ENCODE measurements at regions not wholly inside any gene's neighbourhood (a gene's known extent, or its start where the extent isn't known, plus 50 kb on each side); places are given as distances from the start of the nearest gene placed in this dataset.

DNA sequence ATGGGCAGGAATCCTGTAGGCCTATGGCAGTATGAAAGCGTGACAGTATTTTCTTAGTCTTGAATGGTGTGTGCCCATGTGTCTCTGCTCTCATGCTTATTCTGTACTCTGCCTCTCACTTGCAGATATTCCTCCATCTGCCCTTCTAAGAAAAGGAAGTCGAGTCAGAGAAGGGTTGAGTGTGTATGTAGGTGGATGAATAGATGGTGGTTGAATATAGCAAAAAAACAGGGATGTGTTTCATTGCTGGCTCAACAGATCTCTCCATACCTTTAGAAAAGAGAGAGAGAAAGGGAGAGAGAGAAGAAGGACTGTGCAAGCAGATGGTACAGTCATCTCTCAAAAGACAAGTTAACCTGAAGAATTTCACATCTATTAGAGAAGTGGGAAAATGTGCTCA lies 381.5 kb downstream of the FBXW7 start:
- Histone ChIP-seq H3K9ac (ENCODE audit: low read depth, low read length) (no peak overlapping the region), H3K4me3 (ENCODE audit: low read depth, low read length) (no peak overlapping the region), H3K4me1 (ENCODE audit: control insufficient read depth, insufficient read depth, low read length) (no peaks in the 10 kb centered on the region), H3K9me3 (ENCODE audit: control insufficient read depth, insufficient read depth, low read length) (no peaks in the 10 kb centered on the region), H3K36me3 (ENCODE audit: control insufficient read depth, insufficient read depth, low read length) (no peaks in the 10 kb centered on the region), H3K27me3 (ENCODE audit: control insufficient read depth, insufficient read depth, low read length) (no peaks in the 10 kb centered on the region)

DNA sequence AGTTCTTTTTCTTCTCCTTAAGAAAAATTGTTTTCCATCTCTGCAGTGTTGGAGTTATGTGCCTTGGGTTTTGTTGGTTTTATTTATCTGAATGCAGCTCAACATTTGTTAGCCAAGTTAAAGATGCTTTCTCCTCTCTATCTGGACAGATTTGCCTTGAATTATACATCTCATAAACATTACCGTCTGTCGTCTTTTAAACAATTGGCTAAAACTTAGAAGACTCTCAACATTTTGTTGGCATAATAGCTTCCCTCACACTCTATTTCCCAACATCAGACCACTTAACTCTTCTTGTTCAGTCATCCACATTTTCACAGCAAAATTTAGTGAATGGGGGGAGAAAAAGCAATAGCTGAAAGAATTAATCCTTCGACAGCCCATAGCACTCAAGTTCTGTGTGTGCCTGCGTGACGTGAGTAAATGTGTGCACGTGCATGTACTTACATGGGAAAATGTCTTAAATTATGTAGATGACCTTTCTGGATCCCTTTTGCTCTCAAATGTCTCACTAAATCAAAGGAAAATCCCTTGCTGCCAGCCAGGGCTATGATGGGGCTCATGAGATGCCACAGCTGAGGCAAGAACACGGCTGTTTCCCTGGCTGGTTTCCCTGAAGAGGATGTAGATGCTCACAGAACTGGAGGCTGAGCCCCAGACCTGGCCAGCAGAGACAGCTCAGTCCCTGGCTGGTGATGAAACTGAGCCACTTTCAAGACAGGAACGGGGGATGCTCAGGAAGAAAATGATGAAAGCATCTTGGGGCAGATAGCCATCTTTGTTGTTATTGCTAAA lies 382.2 kb downstream of the FBXW7 start:
- no peaks in the 10 kb centered on the region for H3K9me3 ChIP-seq (ENCODE audit: control insufficient read depth, insufficient read depth, low read length)
- H3K36me3 ChIP-seq (ENCODE audit: control insufficient read depth, insufficient read depth, low read length), result no peaks in the 10 kb centered on the region
- H3K4me3 ChIP-seq (ENCODE audit: low read depth, low read length), result no peak overlapping the region
- H3K4me1 ChIP-seq (ENCODE audit: control insufficient read depth, insufficient read depth, low read length), result no peaks in the 10 kb centered on the region
- H3K27me3 ChIP-seq (ENCODE audit: control insufficient read depth, insufficient read depth, low read length), result no peaks in the 10 kb centered on the region
- H3K9ac ChIP-seq (ENCODE audit: low read depth, low read length), result no peak overlapping the region

DNA sequence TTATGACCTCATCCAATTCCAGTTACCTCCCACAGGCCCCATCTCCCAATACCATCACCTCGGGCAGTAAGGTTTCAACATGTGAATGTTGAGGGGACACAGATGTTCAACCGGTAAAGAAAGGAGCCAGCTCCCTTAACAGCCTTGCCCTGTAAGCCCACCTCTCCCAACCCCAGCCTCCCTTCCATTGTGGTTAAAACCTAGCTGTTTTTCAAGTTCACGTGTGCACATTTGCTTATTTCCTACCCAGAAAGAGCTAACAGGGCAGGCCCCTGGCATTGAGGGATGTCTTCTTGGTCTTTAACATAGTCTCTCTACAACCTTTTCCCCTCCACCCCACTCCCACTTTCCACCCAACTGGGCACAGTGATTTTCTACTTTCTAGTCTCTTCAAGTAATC lies 385.7 kb downstream of the FBXW7 start:
- Histone ChIP-seq H3K9me3 (ENCODE audit: control insufficient read depth, insufficient read depth, low read length) (peaks cover 7% of the 10 kb centered on the region), H3K27me3 (ENCODE audit: control insufficient read depth, insufficient read depth, low read length) (no peaks in the 10 kb centered on the region), H3K36me3 (ENCODE audit: control insufficient read depth, insufficient read depth, low read length) (no peaks in the 10 kb centered on the region), H3K9ac (ENCODE audit: low read depth, low read length) (no peak overlapping the region), H3K4me3 (ENCODE audit: low read depth, low read length) (no peak overlapping the region), H3K4me1 (ENCODE audit: control insufficient read depth, insufficient read depth, low read length) (no peaks in the 10 kb centered on the region)

DNA sequence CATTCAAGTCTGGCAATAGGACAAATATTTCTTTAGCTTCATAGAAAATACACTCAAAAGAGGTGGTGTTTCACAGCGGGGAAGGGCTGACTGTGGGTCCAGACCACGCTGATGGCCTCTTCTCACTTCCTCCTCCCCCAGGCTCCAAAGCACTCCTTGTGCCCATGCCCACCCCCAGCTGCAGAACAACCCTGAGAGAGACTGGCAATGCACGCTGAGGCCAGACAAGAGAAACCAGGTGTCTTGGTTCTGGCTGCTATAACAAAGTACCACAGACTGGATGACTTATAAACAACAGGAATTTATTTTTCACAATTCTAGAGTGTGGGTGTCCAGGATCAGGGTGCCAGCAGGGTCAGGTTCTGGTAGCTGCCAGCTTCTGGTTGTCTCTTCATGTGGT lies 386.1 kb downstream of the FBXW7 start:
- no peaks in the 10 kb centered on the region for H3K27me3 ChIP-seq (ENCODE audit: control insufficient read depth, insufficient read depth, low read length)
- H3K4me3 ChIP-seq (ENCODE audit: low read depth, low read length), result no peak overlapping the region
- H3K4me1 ChIP-seq (ENCODE audit: control insufficient read depth, insufficient read depth, low read length), result no peaks in the 10 kb centered on the region
- H3K9ac ChIP-seq (ENCODE audit: low read depth, low read length), result no peak overlapping the region
- H3K36me3 ChIP-seq (ENCODE audit: control insufficient read depth, insufficient read depth, low read length), result no peaks in the 10 kb centered on the region
- peaks cover 7% of the 10 kb centered on the region for H3K9me3 ChIP-seq (ENCODE audit: control insufficient read depth, insufficient read depth, low read length)

DNA sequence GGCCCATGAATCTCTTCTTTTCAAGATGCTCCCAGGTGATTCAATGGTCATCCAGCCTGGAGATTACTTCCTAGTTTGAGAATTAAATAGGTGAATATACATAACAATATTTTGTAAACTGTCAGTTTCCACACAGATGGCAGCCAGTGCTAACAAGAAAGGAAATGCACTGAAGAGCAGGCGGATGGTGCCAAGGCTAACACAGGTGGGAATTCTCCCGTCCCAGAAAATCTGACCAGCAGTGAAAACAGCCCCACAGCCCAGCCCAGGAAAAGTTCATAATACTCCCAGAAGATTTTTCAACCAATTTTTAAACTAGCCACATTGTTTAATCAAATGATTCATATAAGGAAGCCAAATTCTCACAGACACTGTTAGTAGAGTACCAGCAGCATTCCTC lies 387.2 kb upstream of the GATB start:
- Histone ChIP-seq H3K9ac (ENCODE audit: low read depth, low read length) (no peak overlapping the region), H3K27me3 (ENCODE audit: control insufficient read depth, insufficient read depth, low read length) (no peaks in the 10 kb centered on the region), H3K4me3 (ENCODE audit: low read depth, low read length) (no peak overlapping the region), H3K9me3 (ENCODE audit: control insufficient read depth, insufficient read depth, low read length) (peaks cover 11% of the 10 kb centered on the region), H3K36me3 (ENCODE audit: control insufficient read depth, insufficient read depth, low read length) (no peaks in the 10 kb centered on the region), H3K4me1 (ENCODE audit: control insufficient read depth, insufficient read depth, low read length) (no peaks in the 10 kb centered on the region)

DNA sequence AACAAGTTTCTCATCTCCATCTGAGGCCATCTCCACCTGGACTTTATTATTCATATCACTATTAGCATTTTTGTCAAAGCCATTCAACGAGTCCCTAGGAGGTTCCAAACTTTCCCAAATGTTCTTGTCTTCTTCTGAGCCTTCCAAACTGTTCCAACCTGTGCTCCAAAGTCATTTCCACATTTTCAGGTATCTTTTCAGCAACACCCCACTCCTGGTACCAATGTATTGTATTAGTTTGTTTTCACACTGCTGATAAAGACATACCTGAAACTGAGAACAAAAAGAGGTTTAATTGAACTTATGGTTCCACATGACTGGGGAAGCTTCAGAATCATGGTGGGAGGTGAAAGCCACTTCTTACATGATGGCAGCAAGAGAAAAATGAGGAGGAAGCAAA lies 385.4 kb upstream of the GATB start:
- Histone ChIP-seq H3K36me3 (ENCODE audit: control insufficient read depth, insufficient read depth, low read length) (no peaks in the 10 kb centered on the region), H3K9me3 (ENCODE audit: control insufficient read depth, insufficient read depth, low read length) (peaks cover 11% of the 10 kb centered on the region), H3K9ac (ENCODE audit: low read depth, low read length) (no peak overlapping the region), H3K4me3 (ENCODE audit: low read depth, low read length) (no peak overlapping the region), H3K4me1 (ENCODE audit: control insufficient read depth, insufficient read depth, low read length) (no peaks in the 10 kb centered on the region), H3K27me3 (ENCODE audit: control insufficient read depth, insufficient read depth, low read length) (no peaks in the 10 kb centered on the region)

DNA sequence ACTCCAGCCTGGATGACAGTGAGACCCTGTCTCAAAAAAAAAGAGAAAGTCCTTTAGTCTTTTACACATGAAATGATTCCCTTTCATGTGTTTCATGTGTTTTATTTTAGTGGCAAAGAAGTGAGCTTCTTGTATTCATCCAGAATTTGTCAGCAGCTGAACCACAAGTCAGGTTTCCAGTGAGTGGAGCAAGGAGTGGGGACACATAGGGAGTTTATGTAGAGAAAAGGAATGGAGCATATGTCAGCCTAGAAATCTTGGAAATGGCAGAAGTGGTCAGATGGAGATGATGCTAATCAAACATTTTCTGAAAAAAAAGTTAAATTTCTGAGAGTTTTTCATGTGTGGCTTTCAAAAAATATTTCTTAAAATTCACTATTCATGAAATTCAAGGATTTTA lies 383.0 kb upstream of the GATB start:
- no peak overlapping the region for H3K9ac ChIP-seq (ENCODE audit: low read depth, low read length)
- peaks cover 11% of the 10 kb centered on the region for H3K9me3 ChIP-seq (ENCODE audit: control insufficient read depth, insufficient read depth, low read length)
- no peaks in the 10 kb centered on the region for H3K27me3 ChIP-seq (ENCODE audit: control insufficient read depth, insufficient read depth, low read length)
- no peaks in the 10 kb centered on the region for H3K4me1 ChIP-seq (ENCODE audit: control insufficient read depth, insufficient read depth, low read length)
- H3K36me3 ChIP-seq (ENCODE audit: control insufficient read depth, insufficient read depth, low read length), result no peaks in the 10 kb centered on the region
- H3K4me3 ChIP-seq (ENCODE audit: low read depth, low read length), result no peak overlapping the region

DNA sequence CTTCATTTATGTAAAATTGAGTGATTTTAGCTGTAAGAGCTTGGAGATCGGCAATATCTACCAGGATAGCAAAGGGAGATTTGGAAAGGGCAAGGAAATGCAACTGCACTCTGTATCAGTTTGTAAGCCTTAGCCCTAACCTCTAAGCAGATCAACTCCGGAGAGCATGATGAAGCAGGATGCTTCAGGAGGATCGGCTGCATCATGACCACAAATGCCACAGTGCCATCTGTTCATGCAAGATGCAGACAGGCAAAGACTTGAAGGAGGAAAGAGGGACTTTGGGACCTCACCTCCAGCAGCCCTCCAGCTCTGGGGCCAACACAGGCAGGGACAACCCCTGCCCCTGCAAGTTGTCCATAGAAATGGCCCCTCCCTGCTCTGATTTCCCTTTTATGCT lies 377.6 kb upstream of the GATB start:
- Histone ChIP-seq H3K9ac (ENCODE audit: low read depth, low read length) (no peak overlapping the region), H3K4me3 (ENCODE audit: low read depth, low read length) (no peak overlapping the region), H3K27me3 (ENCODE audit: control insufficient read depth, insufficient read depth, low read length) (no peaks in the 10 kb centered on the region)

DNA sequence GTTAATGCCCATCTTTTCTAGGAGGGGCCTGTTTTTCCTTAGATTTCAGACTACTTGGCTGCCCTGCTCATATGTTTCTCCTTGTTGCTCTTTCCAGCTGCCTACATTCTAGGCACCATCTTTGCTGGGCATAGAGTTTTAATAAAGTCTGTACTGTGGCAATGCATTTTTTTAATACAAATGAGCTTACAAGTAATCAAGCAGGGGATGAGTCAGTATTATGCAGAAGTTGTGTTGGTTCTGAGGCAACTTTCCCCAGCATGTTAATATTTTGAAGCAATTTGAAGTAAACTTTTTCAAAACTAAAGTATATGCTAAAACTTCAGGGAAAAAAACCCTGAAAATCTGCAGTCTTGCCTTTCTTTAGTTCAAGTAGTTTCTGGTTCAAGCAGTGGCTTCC lies 372.0 kb upstream of the GATB start:
- Histone ChIP-seq H3K9ac (ENCODE audit: low read depth, low read length) (no peak overlapping the region), H3K27me3 (ENCODE audit: control insufficient read depth, insufficient read depth, low read length) (no peaks in the 10 kb centered on the region), H3K4me3 (ENCODE audit: low read depth, low read length) (no peak overlapping the region), H3K4me1 (ENCODE audit: control insufficient read depth, insufficient read depth, low read length) (no peaks in the 10 kb centered on the region), H3K36me3 (ENCODE audit: control insufficient read depth, insufficient read depth, low read length) (no peaks in the 10 kb centered on the region), H3K9me3 (ENCODE audit: control insufficient read depth, insufficient read depth, low read length) (no peaks in the 10 kb centered on the region)

More for the DNA sequence above, 377.6 kb upstream of the GATB start:
- Histone ChIP-seq H3K4me1 (ENCODE audit: control insufficient read depth, insufficient read depth, low read length) (no peaks in the 10 kb centered on the region), H3K36me3 (ENCODE audit: control insufficient read depth, insufficient read depth, low read length) (no peaks in the 10 kb centered on the region), H3K9me3 (ENCODE audit: control insufficient read depth, insufficient read depth, low read length) (no peaks in the 10 kb centered on the region)

DNA sequence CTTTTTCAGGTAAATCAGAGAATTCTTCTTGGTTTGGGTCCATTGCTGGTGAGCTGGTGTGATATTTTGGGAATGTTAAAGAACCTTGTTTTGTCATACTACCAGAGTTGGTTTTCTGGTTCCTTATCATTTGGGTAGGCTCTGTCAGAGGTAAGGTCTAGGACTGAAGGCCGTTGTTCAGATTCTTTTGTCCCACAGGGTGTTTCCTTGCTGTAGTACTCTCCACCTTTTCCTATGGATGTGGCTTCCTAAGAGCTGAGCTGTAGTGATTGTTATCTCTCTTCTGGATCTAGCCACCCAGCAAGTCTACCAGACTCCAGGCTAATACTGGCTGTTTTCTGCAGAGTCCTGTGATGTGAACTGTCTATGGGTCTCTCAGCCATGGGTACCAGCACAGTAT lies 367.5 kb upstream of the GATB start:
- no peaks in the 10 kb centered on the region for H3K27me3 ChIP-seq (ENCODE audit: control insufficient read depth, insufficient read depth, low read length)
- H3K9me3 ChIP-seq (ENCODE audit: control insufficient read depth, insufficient read depth, low read length), result no peaks in the 10 kb centered on the region
- H3K9ac ChIP-seq (ENCODE audit: low read depth, low read length), result no peak overlapping the region
- H3K4me1 ChIP-seq (ENCODE audit: control insufficient read depth, insufficient read depth, low read length), result no peaks in the 10 kb centered on the region
- no peak overlapping the region for H3K4me3 ChIP-seq (ENCODE audit: low read depth, low read length)
- no peaks in the 10 kb centered on the region for H3K36me3 ChIP-seq (ENCODE audit: control insufficient read depth, insufficient read depth, low read length)

DNA sequence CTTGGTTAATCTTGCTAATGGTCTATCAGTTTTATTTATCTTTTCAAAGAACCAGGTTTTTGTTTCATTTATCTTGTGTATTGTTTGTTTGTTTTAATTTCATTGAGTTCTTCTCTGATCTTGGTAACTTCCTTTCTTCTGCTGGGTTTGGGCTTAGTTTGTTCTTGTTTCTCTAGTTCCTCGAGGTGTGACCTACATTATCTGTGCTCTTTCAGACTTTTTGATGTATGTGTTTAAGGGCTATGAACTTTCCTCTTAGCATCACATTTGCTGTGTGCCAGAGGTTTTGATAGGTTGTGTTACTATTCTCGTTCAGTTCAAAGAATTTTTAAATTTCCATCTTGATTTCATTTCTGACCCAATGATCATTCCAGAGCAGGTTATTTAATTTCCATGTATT lies 365.4 kb upstream of the GATB start:
- Histone ChIP-seq H3K9me3 (ENCODE audit: control insufficient read depth, insufficient read depth, low read length) (no peaks in the 10 kb centered on the region), H3K36me3 (ENCODE audit: control insufficient read depth, insufficient read depth, low read length) (no peaks in the 10 kb centered on the region), H3K4me1 (ENCODE audit: control insufficient read depth, insufficient read depth, low read length) (no peaks in the 10 kb centered on the region), H3K4me3 (ENCODE audit: low read depth, low read length) (no peak overlapping the region), H3K27me3 (ENCODE audit: control insufficient read depth, insufficient read depth, low read length) (no peaks in the 10 kb centered on the region), H3K9ac (ENCODE audit: low read depth, low read length) (no peak overlapping the region)

DNA sequence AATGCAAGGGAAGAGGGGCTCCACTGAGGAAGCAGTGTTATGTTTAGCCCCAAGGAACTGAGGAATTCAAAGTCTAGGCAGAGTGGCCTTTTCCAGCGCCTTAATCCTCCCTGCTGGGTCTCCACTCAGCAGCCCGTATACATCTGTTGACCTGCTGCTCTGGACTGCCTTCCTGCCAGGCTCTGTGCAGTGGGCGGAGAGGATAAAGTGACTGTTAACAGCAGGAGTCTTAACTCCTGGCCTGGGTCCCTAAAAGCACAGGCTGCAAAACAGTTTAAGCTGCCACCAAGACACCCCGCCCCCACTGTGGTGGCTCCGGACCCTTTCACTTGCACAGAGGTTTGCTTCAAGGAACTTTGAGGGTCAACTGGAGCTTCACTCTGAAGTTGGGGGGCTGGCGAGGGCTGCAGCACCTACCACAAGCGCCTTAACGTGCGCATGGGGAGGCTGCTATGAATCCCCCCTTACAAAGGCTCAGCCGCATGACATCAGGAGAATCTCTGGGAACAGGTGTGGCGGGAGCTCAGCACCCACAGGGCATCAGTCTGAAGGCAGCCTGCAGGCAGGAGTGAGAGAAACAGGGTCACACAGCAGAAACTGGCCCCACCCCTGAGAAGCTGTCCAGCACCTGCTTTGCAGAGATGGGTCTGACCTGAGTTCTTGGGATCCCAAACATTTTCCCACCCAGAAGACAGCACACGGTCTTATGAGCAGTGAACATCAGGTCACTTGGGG lies 358.2 kb upstream of the GATB start:
- Histone ChIP-seq H3K9ac (ENCODE audit: low read depth, low read length) (no peak overlapping the region), H3K4me3 (ENCODE audit: low read depth, low read length) (no peak overlapping the region), H3K4me1 (ENCODE audit: control insufficient read depth, insufficient read depth, low read length) (peaks cover 2% of the 10 kb centered on the region), H3K27me3 (ENCODE audit: control insufficient read depth, insufficient read depth, low read length) (peaks cover 3% of the 10 kb centered on the region), H3K9me3 (ENCODE audit: control insufficient read depth, insufficient read depth, low read length) (no peaks in the 10 kb centered on the region), H3K36me3 (ENCODE audit: control insufficient read depth, insufficient read depth, low read length) (no peaks in the 10 kb centered on the region)
